ENCODE measurements at regions not wholly inside any gene's neighbourhood (a gene's known extent, or its start where the extent isn't known, plus 50 kb on each side); places are given as distances from the start of the nearest gene placed in this dataset.

DNA sequence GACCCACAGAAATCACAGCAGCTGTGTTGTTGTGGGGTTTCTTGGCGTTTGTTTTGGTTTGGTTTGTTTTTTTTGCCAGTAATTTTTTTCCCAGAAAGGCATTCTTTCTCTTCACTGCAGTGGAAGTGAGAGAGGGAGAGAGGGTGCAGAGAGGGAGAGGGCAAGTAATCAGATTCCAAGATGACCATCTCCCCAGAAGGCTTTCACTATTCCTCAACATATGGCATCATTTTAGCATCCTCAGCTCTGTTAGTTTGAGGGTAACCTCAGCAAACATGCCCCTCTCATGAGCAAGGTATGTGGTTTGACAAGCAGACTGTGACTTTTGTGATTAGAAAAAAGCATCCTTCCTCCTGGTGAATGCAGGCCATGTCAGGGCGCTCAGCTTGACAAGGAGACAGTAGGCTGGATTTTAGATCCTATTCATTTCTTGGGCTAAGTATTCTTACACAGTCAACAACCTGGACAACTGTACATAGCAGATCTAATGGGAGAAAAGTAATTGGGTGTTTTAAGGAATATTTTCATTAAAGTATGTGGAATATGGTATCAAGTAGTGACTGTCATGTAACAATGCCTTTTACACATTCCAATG lies 86.3 kb upstream of the PIK3CG start:
- DNase-seq = no peak
- TF ChIP-seq, protein P1, sequence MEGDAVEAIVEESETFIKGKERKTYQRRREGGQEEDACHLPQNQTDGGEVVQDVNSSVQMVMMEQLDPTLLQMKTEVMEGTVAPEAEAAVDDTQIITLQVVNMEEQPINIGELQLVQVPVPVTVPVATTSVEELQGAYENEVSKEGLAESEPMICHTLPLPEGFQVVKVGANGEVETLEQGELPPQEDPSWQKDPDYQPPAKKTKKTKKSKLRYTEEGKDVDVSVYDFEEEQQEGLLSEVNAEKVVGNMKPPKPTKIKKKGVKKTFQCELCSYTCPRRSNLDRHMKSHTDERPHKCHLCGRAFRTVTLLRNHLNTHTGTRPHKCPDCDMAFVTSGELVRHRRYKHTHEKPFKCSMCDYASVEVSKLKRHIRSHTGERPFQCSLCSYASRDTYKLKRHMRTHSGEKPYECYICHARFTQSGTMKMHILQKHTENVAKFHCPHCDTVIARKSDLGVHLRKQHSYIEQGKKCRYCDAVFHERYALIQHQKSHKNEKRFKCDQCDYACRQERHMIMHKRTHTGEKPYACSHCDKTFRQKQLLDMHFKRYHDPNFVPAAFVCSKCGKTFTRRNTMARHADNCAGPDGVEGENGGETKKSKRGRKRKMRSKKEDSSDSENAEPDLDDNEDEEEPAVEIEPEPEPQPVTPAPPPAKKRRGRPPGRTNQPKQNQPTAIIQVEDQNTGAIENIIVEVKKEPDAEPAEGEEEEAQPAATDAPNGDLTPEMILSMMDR (conservative IDR thresholded peaks at IDR 0.05) = no peak
- Mint-ChIP-seq H3K27me3 (ENCODE audit: low read depth) (no peaks in the 10 kb centered on the region), H3K27ac (no peak overlapping the region), H3K36me3 (ENCODE audit: insufficient read depth in 1 of 3, low read depth in 3 of 3) (no peaks in the 10 kb centered on the region), H3K4me1 (peaks cover 21 to 23% of the 10 kb centered on the region in 2 experiments), H3K9me3 (no peaks in the 10 kb centered on the region), H3K4me3 (no peak overlapping the region)
- Histone ChIP-seq H2BK15ac (ENCODE audit: low read depth, low read length) (no peak overlapping the region), H3K27me3 (ENCODE audit: insufficient read depth, low read length) (no peaks in the 10 kb centered on the region), H3K14ac (ENCODE audit: insufficient read depth, low read length) (no peak overlapping the region), H4K91ac (ENCODE audit: insufficient read length, low read depth, low read length) (no peak overlapping the region), H3K4me2 (ENCODE audit: insufficient read depth, insufficient read length, low read length) (no peak overlapping the region), H3T11ph (ENCODE audit: low read length) (no peak overlapping the region), H3K18ac (ENCODE audit: insufficient read length, low read depth, low read length) (no peak overlapping the region), H2BK20ac (ENCODE audit: low read depth, low read length, poor library complexity, severe bottlenecking) (no peak overlapping the region), H3K56ac (ENCODE audit: insufficient read length, low read depth, low read length) (no peak overlapping the region), H3K79me1 (ENCODE audit: insufficient read depth, low read depth, low read length, poor library complexity, severe bottlenecking) (no peaks in the 10 kb centered on the region), H3K79me2 (ENCODE audit: insufficient read depth, low read length) (no peaks in the 10 kb centered on the region), H4K5ac (ENCODE audit: insufficient read length, low read depth, low read length) (no peak overlapping the region), H3K9ac (ENCODE audit: extremely low read depth, insufficient read length, low read length) (no peak overlapping the region), H3K4ac (ENCODE audit: low read depth, low read length) (no peak overlapping the region), H3K27ac (ENCODE audit: insufficient read length, low read depth, low read length) (no peak overlapping the region), H4K20me1 (ENCODE audit: control insufficient read depth, insufficient read depth, insufficient read length) (no peaks in the 10 kb centered on the region), H3K9me3 (ENCODE audit: control insufficient read depth, low read depth, low read length) (no peaks in the 10 kb centered on the region), H3K23me2 (ENCODE audit: insufficient read length, low read depth, low read length, poor library complexity, severe bottlenecking) (no peaks in the 10 kb centered on the region), H3K4me1 (ENCODE audit: insufficient read depth, low read length) (peaks cover 4% of the 10 kb centered on the region; the same call in 1 of the 2 replicates), H2AK5ac (ENCODE audit: insufficient read length, low read length) (no peak overlapping the region), H2AFZ (ENCODE audit: low read length) (no peak overlapping the region), H2BK5ac (ENCODE audit: insufficient read length, low read length) (no peak overlapping the region), H4K8ac (replicated peaks; ENCODE audit: insufficient read length, low read depth, low read length) (no peak overlapping the region), H2BK120ac (ENCODE audit: low read depth, low read length, poor library complexity, severe bottlenecking) (no peak overlapping the region), H3K23ac (ENCODE audit: insufficient read length, low read depth, low read length) (no peak overlapping the region), H2BK12ac (ENCODE audit: insufficient read length, low read depth, low read length) (no peak overlapping the region)
- no CpG with 5 or more reads among the region's 2 CpGs for WGBS (ENCODE audit: extremely low coverage, insufficient read length, low lambda C conversion rate)
